Chondrocyte (in vitro differentiated cells): ENCODE measurements at regions not wholly inside any gene's neighbourhood (a gene's known extent, or its start where the extent isn't known, plus 50 kb on each side); places are given as distances from the start of the nearest gene placed in this dataset.

ENCODE experiments used
- DNase-seq: peaks from one replicate; pipeline ENCODE4 v3.0.0; 2021; ENCODE audit warnings: mixed read lengths, low spot score
- H3K27ac Mint-ChIP-seq: one replicate; pipeline ENCODE4 v1.8.0; 2021; ENCODE audit warnings: mild to moderate bottlenecking, moderate library complexity, mixed read lengths; ENCODE audit not compliant: unreplicated experiment
- H3K27me3 Mint-ChIP-seq: 2 replicates; pipeline ENCODE4 v1.8.0; 2021; ENCODE audit warnings: low read depth, mixed read lengths
- H3K36me3 Mint-ChIP-seq: 2 replicates; pipeline ENCODE4 v1.8.0; 2021; ENCODE audit warnings: low read depth, mixed read lengths
- H3K4me1 Mint-ChIP-seq: 2 replicates; pipeline ENCODE4 v1.8.0; 2021; ENCODE audit warnings: low read depth, mild to moderate bottlenecking, mixed read lengths
- H3K4me3 Mint-ChIP-seq: one replicate; pipeline ENCODE4 v1.8.0; 2021; ENCODE audit warnings: mild to moderate bottlenecking, moderate library complexity, mixed read lengths; ENCODE audit not compliant: unreplicated experiment
- H3K9me3 Mint-ChIP-seq: 2 replicates; pipeline ENCODE4 v1.8.0; 2021; ENCODE audit warnings: low read depth, mixed read lengths
- TF ChIP-seq, protein P1 (sequence below): fragments of 200-600 bp; sonication (generic); IDR thresholded peaks from 2 replicates; pipeline ENCODE4 v1.5.0; 2021; ENCODE audit warnings: antibody characterized with exemption, mild to moderate bottlenecking, moderate library complexity

DNA sequence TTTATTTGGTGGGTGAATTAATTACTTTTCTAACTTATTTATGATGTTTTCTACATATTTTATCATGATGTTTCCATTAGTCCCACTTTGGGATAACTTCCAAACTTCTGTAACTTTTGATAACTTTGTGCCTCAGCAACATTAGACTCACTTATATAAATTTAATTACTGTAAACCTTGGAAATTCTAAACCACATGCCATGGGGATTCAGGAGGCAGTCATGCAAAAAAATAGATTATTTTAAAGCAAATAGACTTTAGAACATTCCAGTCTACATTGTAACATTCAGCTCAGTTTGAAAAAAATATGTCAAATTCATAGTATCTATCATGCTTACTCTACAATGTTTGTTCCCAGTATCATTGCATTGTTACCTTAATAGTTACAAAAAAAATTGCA is 728.5 kb upstream of the NRXN1 start:
- TF ChIP-seq, protein P1, sequence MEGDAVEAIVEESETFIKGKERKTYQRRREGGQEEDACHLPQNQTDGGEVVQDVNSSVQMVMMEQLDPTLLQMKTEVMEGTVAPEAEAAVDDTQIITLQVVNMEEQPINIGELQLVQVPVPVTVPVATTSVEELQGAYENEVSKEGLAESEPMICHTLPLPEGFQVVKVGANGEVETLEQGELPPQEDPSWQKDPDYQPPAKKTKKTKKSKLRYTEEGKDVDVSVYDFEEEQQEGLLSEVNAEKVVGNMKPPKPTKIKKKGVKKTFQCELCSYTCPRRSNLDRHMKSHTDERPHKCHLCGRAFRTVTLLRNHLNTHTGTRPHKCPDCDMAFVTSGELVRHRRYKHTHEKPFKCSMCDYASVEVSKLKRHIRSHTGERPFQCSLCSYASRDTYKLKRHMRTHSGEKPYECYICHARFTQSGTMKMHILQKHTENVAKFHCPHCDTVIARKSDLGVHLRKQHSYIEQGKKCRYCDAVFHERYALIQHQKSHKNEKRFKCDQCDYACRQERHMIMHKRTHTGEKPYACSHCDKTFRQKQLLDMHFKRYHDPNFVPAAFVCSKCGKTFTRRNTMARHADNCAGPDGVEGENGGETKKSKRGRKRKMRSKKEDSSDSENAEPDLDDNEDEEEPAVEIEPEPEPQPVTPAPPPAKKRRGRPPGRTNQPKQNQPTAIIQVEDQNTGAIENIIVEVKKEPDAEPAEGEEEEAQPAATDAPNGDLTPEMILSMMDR = no peak
- Mint-ChIP-seq H3K9me3 (no peaks in the 10 kb centered on the region), H3K4me3 (no peak overlapping the region), H3K27ac (no peak overlapping the region), H3K4me1 (no peaks in the 10 kb centered on the region), H3K27me3 (peaks cover 3% of the 10 kb centered on the region), H3K36me3 (no peaks in the 10 kb centered on the region)
- no peak for DNase-seq

DNA sequence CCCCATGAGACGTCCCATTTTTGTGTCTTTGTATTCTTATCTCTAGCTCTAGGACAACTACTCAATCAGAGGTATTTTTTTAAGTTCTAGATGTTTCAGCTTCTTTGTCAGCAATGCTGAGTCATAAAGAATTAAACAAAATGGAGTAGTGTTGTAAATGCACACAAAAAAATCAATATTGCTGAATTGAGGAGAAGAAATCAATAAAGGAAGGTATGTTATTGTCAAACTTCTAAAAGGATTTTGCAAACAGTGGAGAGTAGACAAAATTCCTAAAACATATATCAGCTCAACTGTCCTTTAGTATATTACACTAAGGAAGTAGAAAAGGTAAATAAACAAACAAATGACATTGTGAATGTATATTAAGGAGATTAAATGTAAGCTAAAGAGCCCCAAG is 726.1 kb upstream of the NRXN1 start:
- TF ChIP-seq, protein P1 = no peak
- no peak for DNase-seq
- Mint-ChIP-seq H3K4me1 (no peaks in the 10 kb centered on the region), H3K27me3 (peaks cover 3% of the 10 kb centered on the region), H3K27ac (no peak overlapping the region), H3K4me3 (no peak overlapping the region), H3K9me3 (no peaks in the 10 kb centered on the region), H3K36me3 (no peaks in the 10 kb centered on the region)

DNA sequence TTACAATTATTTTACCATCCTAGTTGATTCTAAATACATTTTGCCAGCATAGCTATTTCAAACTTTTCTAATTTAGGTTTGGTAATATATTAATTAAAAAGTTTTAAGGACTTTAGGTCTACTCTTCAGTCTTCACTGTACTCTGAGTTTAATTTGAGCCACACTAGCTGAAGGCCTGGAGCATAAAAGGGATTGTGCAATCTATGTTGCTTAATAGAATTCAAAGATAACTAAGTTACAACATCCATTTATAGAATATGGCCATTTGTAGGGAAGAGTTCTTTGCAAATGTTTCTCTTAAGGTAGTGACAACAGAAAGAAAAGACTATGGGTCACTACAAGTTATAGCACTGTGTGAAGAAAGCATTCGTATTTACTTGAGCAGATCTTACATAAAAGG is 702.2 kb upstream of the NRXN1 start:
- TF ChIP-seq, protein P1 = no peak
- no peak overlapping the region for H3K27ac Mint-ChIP-seq
- no peak for DNase-seq
- H3K36me3 Mint-ChIP-seq = no peaks in the 10 kb centered on the region
- H3K4me3 Mint-ChIP-seq = no peak overlapping the region
- H3K4me1 Mint-ChIP-seq = no peaks in the 10 kb centered on the region
- no peaks in the 10 kb centered on the region for H3K27me3 Mint-ChIP-seq
- peaks cover 3% of the 10 kb centered on the region for H3K9me3 Mint-ChIP-seq

DNA sequence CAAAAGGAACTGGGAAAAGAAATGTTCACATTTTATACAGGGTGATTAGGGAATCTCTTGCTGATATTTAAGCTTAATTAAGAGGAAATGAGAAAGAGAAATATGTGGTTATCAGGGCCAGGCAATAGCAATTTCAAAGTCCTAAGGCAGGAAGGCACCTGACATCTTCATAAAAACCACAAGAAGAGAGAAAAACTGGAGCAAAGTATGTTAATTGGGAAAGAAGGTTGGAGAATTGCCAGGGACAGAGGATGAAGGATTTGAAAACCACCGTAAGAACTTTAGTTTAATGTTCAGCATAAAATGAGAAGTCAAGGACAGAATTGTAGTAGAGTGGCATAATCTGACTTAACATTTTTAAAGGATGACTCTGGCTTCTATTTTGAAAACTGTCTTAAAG is 691.8 kb upstream of the NRXN1 start:
- TF ChIP-seq, protein P1 = no peak
- no peaks in the 10 kb centered on the region for H3K27me3 Mint-ChIP-seq
- H3K9me3 Mint-ChIP-seq = no peaks in the 10 kb centered on the region
- no peak for DNase-seq
- H3K4me1 Mint-ChIP-seq = no peaks in the 10 kb centered on the region
- H3K4me3 Mint-ChIP-seq = no peak overlapping the region
- H3K36me3 Mint-ChIP-seq = no peaks in the 10 kb centered on the region
- no peak overlapping the region for H3K27ac Mint-ChIP-seq

DNA sequence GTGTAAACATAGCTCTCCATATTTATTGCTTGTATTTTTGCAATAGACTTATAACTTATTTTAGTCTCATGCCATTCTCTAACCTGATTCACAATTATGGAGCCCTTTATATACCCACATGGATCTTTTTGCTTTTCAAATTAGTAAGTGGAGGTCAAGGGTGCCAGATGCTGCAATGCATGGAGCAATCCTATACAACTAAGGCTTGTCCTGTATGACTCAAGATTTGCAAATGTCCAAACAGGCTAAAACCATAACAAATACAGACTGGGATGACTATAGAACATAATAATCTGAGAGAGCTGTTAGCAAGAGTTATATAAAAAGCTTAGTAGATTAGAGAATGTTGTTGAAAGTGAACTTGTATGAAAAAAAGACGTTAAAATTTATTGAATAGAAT is 690.4 kb upstream of the NRXN1 start:
- no peaks in the 10 kb centered on the region for H3K4me1 Mint-ChIP-seq
- TF ChIP-seq, protein P1 = no peak
- H3K27ac Mint-ChIP-seq = no peak overlapping the region
- H3K4me3 Mint-ChIP-seq = no peak overlapping the region
- H3K9me3 Mint-ChIP-seq = no peaks in the 10 kb centered on the region
- H3K36me3 Mint-ChIP-seq = no peaks in the 10 kb centered on the region
- DNase-seq = no peak
- no peaks in the 10 kb centered on the region for H3K27me3 Mint-ChIP-seq
